Aorta (tissue), 5 donors: ENCODE measurements at regions not wholly inside any gene's neighbourhood (a gene's known extent, or its start where the extent isn't known, plus 50 kb on each side); places are given as distances from the start of the nearest gene placed in this dataset.

Experiments used
- ATAC-seq: fragments of 200-7000 bp; cut with Tn5 transposase; one replicate; pipeline ENCODE4 v1.9.1; 2022; ENCODE audit warnings: moderate library complexity; ENCODE audit not compliant: low FRiP score
- DNase-seq, 2 donors: peaks; one replicate each; pipeline ENCODE4 v3.0.0-alpha.2; 2020
- H3K27ac ChIP-seq, 2 donors: one replicate each; pipeline ENCODE4 v1.5.1; 2013; ENCODE audit warnings: low read length in 2 of 2, mild to moderate bottlenecking in 2 of 2, moderate library complexity in 2 of 2, control low read depth in 1 of 2, inconsistent platforms in 1 of 2, low read depth in 1 of 2
- H3K27me3 ChIP-seq, 2 donors: one replicate each; pipeline ENCODE4 v1.6.1; 2013; ENCODE audit warnings: control low read depth in 1 of 2, low read length in 1 of 2, mild to moderate bottlenecking in 1 of 2, moderate library complexity in 1 of 2; ENCODE audit not compliant: insufficient read depth in 2 of 2, control insufficient read depth in 1 of 2
- H3K36me3 ChIP-seq, 2 donors: one replicate each; pipeline ENCODE4 v1.6.1; 2013; ENCODE audit warnings: control low read depth in 1 of 2, low read length in 1 of 2, mild to moderate bottlenecking in 1 of 2; ENCODE audit not compliant: insufficient read depth in 2 of 2, control insufficient read depth in 1 of 2
- H3K4me1 ChIP-seq, 2 donors: one replicate each; pipeline ENCODE4 v1.6.1; 2013; ENCODE audit warnings: low read length in 2 of 2, control low read depth in 1 of 2, mild to moderate bottlenecking in 1 of 2, moderate library complexity in 1 of 2; ENCODE audit not compliant: insufficient read depth in 2 of 2, control insufficient read depth in 1 of 2
- H3K4me3 ChIP-seq, 2 donors: one replicate each; pipeline ENCODE4 v1.5.1; 2013; ENCODE audit warnings: low read length in 2 of 2, control low read depth in 1 of 2, mild to moderate bottlenecking in 1 of 2
- H3K9me3 ChIP-seq: one replicate; pipeline ENCODE4 v1.6.1; 2013; ENCODE audit warnings: mild to moderate bottlenecking, low read length; ENCODE audit not compliant: control insufficient read depth
- WGBS, 2 donors: extraction: QIAGEN DNeasy Blood & Tissue Kit; methylation state at CpG; one replicate each; pipeline ENCODE4 v1.1.7; 2013; 5-methylcytosine and 5-hydroxymethylcytosine counted together
- intact Hi-C, 2 donors: fragments of 100-400 bp; cut with DNase I; formaldehyde crosslinking; loops; one replicate each; pipeline versions ENCODE4 v1.14.2 to v1.15.0; 2022
- donor health status: healthy with polysubstance abuse.
- donor health status: Bipolar disorder and iron deficiency.
- donor health status: DM: no; HTN: no; CAD: no.
- donor health status: DM: no; HTN: no; CAD: no.
- donor health status: DM: yes; HTN: yes; CAD: no.

- Histone ChIP-seq H3K36me3 (no peaks in the 10 kb centered on the region), H3K4me3 (no peak overlapping the region), H3K9me3 (no peaks in the 10 kb centered on the region), H3K27me3 (peaks cover 0 to 2% of the 10 kb centered on the region in 2 donors), H3K27ac (no peak overlapping the region), H3K4me1 (no peaks in the 10 kb centered on the region)
- intact Hi-C loops, result no loop called here
- 91 to 95% methylated on average over 4 of the region's 4 CpGs for WGBS, 2 donors
- no peak for DNase-seq
- ATAC-seq, result no peak
Measured at GRCh38 chr2:12970861-12971260, 254.1 kb downstream of the TRIB2 start.

GRCh38 chr2:12971581-12972365, 255.0 kb downstream of the TRIB2 start:
- intact Hi-C loops, result no loop called here
- no peak for DNase-seq
- no peaks in the 10 kb centered on the region for H3K36me3 ChIP-seq

GRCh38 chr2:12978066-12978835, 261.5 kb downstream of the TRIB2 start:
- no peak overlapping the region for H3K27ac ChIP-seq
- intact Hi-C loops, result no loop called here
- ATAC-seq, result no peak

More at GRCh38 chr2:12971581-12972365, 255.0 kb downstream of the TRIB2 start:
- WGBS, 2 donors, result 79 to 83% methylated on average over 4 of the region's 4 CpGs
- H3K4me1 ChIP-seq, result no peaks in the 10 kb centered on the region
- H3K27ac ChIP-seq, result no peak overlapping the region
- no peak for ATAC-seq
- no peak overlapping the region for H3K4me3 ChIP-seq
- H3K9me3 ChIP-seq, result no peaks in the 10 kb centered on the region
- peaks cover 0 to 2% of the 10 kb centered on the region in 2 donors for H3K27me3 ChIP-seq

GRCh38 chr2:12979066-12979465, 262.3 kb downstream of the TRIB2 start:
- ATAC-seq, result no peak

More at GRCh38 chr2:12978066-12978835, 261.5 kb downstream of the TRIB2 start:
- 56 to 63% methylated on average over 4 of the region's 4 CpGs for WGBS, 2 donors
- no peaks in the 10 kb centered on the region for H3K9me3 ChIP-seq
- no peak overlapping the region for H3K4me3 ChIP-seq
- H3K36me3 ChIP-seq, result no peaks in the 10 kb centered on the region
- H3K4me1 ChIP-seq, result no peaks in the 10 kb centered on the region
- H3K27me3 ChIP-seq, result peaks cover 0 to 2% of the 10 kb centered on the region in 2 donors
- no peak for DNase-seq

GRCh38 chr2:12980817-12981216, 264.1 kb downstream of the TRIB2 start:
- Histone ChIP-seq H3K4me3 (no peak overlapping the region), H3K4me1 (no peaks in the 10 kb centered on the region), H3K9me3 (no peaks in the 10 kb centered on the region), H3K27me3 (no peaks in the 10 kb centered on the region), H3K36me3 (no peaks in the 10 kb centered on the region), H3K27ac (no peak overlapping the region)
- WGBS, 2 donors, result 90 to 91% methylated on average over 4 of the region's 4 CpGs
- DNase-seq, result no peak
- intact Hi-C loops, result no loop called here
- ATAC-seq, result no peak

More at GRCh38 chr2:12979066-12979465, 262.3 kb downstream of the TRIB2 start:
- H3K27me3 ChIP-seq, result peaks cover 0 to under 1% of the 10 kb centered on the region in 2 donors
- no peaks in the 10 kb centered on the region for H3K4me1 ChIP-seq
- WGBS, 2 donors, result 93 to 94% methylated on average over 3 of the region's 3 CpGs
- DNase-seq, result no peak
- intact Hi-C loops, result no loop called here
- no peaks in the 10 kb centered on the region for H3K36me3 ChIP-seq
- no peak overlapping the region for H3K27ac ChIP-seq
- no peak overlapping the region for H3K4me3 ChIP-seq
- H3K9me3 ChIP-seq, result no peaks in the 10 kb centered on the region

- H3K36me3 ChIP-seq, result no peaks in the 10 kb centered on the region
- WGBS, 2 donors, result 74 to 87% methylated on average over 1 of the region's 1 CpG
- H3K27ac ChIP-seq, result no peak overlapping the region
- no peaks in the 10 kb centered on the region for H3K9me3 ChIP-seq
- no peak overlapping the region for H3K4me3 ChIP-seq
- intact Hi-C loops, result no loop called here
- no peaks in the 10 kb centered on the region for H3K4me1 ChIP-seq
- DNase-seq (no peak), ATAC-seq (no peak)
- no peaks in the 10 kb centered on the region for H3K27me3 ChIP-seq
Measured at GRCh38 chr2:12982149-12982584, 265.4 kb downstream of the TRIB2 start.

GRCh38 chr2:12987246-12987645, 270.5 kb downstream of the TRIB2 start:
- intact Hi-C loops, result no loop called here
- Histone ChIP-seq H3K27ac (no peak overlapping the region), H3K9me3 (no peaks in the 10 kb centered on the region), H3K27me3 (no peaks in the 10 kb centered on the region), H3K36me3 (no peaks in the 10 kb centered on the region), H3K4me1 (no peaks in the 10 kb centered on the region), H3K4me3 (no peak overlapping the region)
- DNase-seq (no peak), ATAC-seq (no peak)

- H3K36me3 ChIP-seq, result no peaks in the 10 kb centered on the region
- DNase-seq (no peak), ATAC-seq (no peak)
- intact Hi-C loops, result no loop called here
- H3K27me3 ChIP-seq, result no peaks in the 10 kb centered on the region
- no peak overlapping the region for H3K27ac ChIP-seq
- H3K9me3 ChIP-seq, result no peaks in the 10 kb centered on the region
- 74 to 79% methylated on average over 2 of the region's 2 CpGs for WGBS, 2 donors
- H3K4me1 ChIP-seq, result no peaks in the 10 kb centered on the region
- no peak overlapping the region for H3K4me3 ChIP-seq
Measured at GRCh38 chr2:12988279-12988678, 271.5 kb downstream of the TRIB2 start.

- 20 to 25% methylated on average over 1 of the region's 1 CpG for WGBS, 2 donors
- H3K27ac ChIP-seq, result no peak overlapping the region
- no peak overlapping the region for H3K4me3 ChIP-seq
- H3K4me1 ChIP-seq, result no peaks in the 10 kb centered on the region
- intact Hi-C loops, result no loop called here
- DNase-seq, result no peak
- no peak for ATAC-seq
- H3K36me3 ChIP-seq, result no peaks in the 10 kb centered on the region
- no peaks in the 10 kb centered on the region for H3K9me3 ChIP-seq
- no peaks in the 10 kb centered on the region for H3K27me3 ChIP-seq
Measured at GRCh38 chr2:12990523-12990922, 273.8 kb downstream of the TRIB2 start.
